Lower leg skin (tissue), 3 donors: ENCODE measurements at regions not wholly inside any gene's neighbourhood (a gene's known extent, or its start where the extent isn't known, plus 50 kb on each side); places are given as distances from the start of the nearest gene placed in this dataset.

Experiments used
- CTCF ChIP-seq, 3 donors: fragments of 450-650 bp; IDR thresholded peaks; one replicate each; pipeline ENCODE4 v1.5.1; 2016; ENCODE audit warnings: antibody characterized with exemption in 3 of 3, mild to moderate bottlenecking in 3 of 3, moderate library complexity in 2 of 3
- POLR2A ChIP-seq, 2 donors: fragments of 450-650 bp; IDR thresholded peaks; one replicate each; pipeline ENCODE4 v1.6.1; 2016 to 2017; ENCODE audit warnings: antibody characterized with exemption in 2 of 2, mild to moderate bottlenecking in 1 of 2, moderate library complexity in 1 of 2

- TF ChIP-seq POLR2A (IDR thresholded peaks at IDR 0.05): no peak
- TF ChIP-seq CTCF (IDR thresholded peaks at IDR 0.05): no peak
These were observed 659.4 kb downstream of the PCDH19 start for GRCh38 chrX:99750721-99751120.
